Natural killer cell (primary cell): ENCODE measurements at regions not wholly inside any gene's neighbourhood (a gene's known extent, or its start where the extent isn't known, plus 50 kb on each side); places are given as distances from the start of the nearest gene placed in this dataset.

Experiments
- ATAC-seq, 3 donors: fragments of 150-1000 bp in 2 of 3; fragments of 200-7000 bp in 1 of 3; cut with Tn5 transposase; 1 replicate in 1 of 3; 2 replicates in 2 of 3; pipeline ENCODE4 v1.10.0; 2021; ENCODE audit warnings: mild to moderate bottlenecking in 2 of 3, moderate library complexity in 2 of 3
- DNase-seq, 2 donors: peaks; one replicate each; pipeline versions ENCODE4 v3.0.0 to v3.0.0-alpha.2; 2013 to 2021; ENCODE audit warnings: mixed read lengths in 1 of 2
- H3K27ac ChIP-seq: one replicate; pipeline ENCODE4 v1.5.1; 2013; ENCODE audit warnings: mild to moderate bottlenecking, low read length
- H3K27me3 ChIP-seq: one replicate; pipeline ENCODE4 v1.6.1; 2013; ENCODE audit warnings: low read length; ENCODE audit not compliant: control insufficient read depth, insufficient read depth
- H3K36me3 ChIP-seq: one replicate; pipeline ENCODE4 v1.6.1; 2013; ENCODE audit warnings: low read length; ENCODE audit not compliant: control insufficient read depth, insufficient read depth
- H3K4me1 ChIP-seq: one replicate; pipeline ENCODE4 v1.6.1; 2013; ENCODE audit warnings: low read length; ENCODE audit not compliant: control insufficient read depth, insufficient read depth
- H3K4me3 ChIP-seq: one replicate; pipeline ENCODE4 v1.5.1; 2013; ENCODE audit warnings: low read length
- H3K9me3 ChIP-seq: one replicate; pipeline ENCODE4 v1.6.1; 2013; ENCODE audit warnings: low read length; ENCODE audit not compliant: control insufficient read depth, insufficient read depth
- H3K27ac Mint-ChIP-seq, 2 donors: one replicate each; pipeline ENCODE4 v1.8.0; 2022; ENCODE audit warnings: mild to moderate bottlenecking in 2 of 2, mixed read lengths in 2 of 2, moderate library complexity in 1 of 2
- H3K27me3 Mint-ChIP-seq, 2 donors: one replicate each; pipeline ENCODE4 v1.8.0; 2022; ENCODE audit warnings: low read depth in 2 of 2, mixed read lengths in 2 of 2
- H3K36me3 Mint-ChIP-seq: one replicate; pipeline ENCODE4 v1.8.0; 2022; ENCODE audit warnings: mixed read lengths
- H3K4me1 Mint-ChIP-seq, 2 donors: one replicate each; pipeline ENCODE4 v1.8.0; 2022; ENCODE audit warnings: mixed read lengths in 2 of 2
- H3K4me3 Mint-ChIP-seq: one replicate; pipeline ENCODE4 v1.8.0; 2022; ENCODE audit warnings: mild to moderate bottlenecking, moderate library complexity, mixed read lengths
- H3K9me3 Mint-ChIP-seq, 2 donors: one replicate each; pipeline ENCODE4 v1.8.0; 2022; ENCODE audit warnings: mixed read lengths in 2 of 2
- CTCF ChIP-seq: fragments of 200-600 bp; IDR thresholded peaks from one replicate; pipeline ENCODE4 v1.8.0; 2022; ENCODE audit warnings: antibody characterized with exemption
- WGBS: methylation state at CpG from one replicate; pipeline ENCODE4 v1.1.7; 2013; ENCODE audit warnings: missing lambda C conversion rate; ENCODE audit not compliant: insufficient coverage; 5-methylcytosine and 5-hydroxymethylcytosine counted together
- intact Hi-C: fragments of 100-400 bp; cut with micrococcal nuclease; formaldehyde crosslinking; loops from one replicate; pipeline ENCODE4 v1.14.2; 2022

- no peaks in the 10 kb centered on the region for H3K4me1 Mint-ChIP-seq
- H3K27me3 Mint-ChIP-seq: peaks cover 29 to 37% of the 10 kb centered on the region in 2 donors
- DNase-seq (no peak), ATAC-seq (no peak)
- no peak overlapping the region for H3K27ac ChIP-seq
- H3K27ac Mint-ChIP-seq: no peak overlapping the region
- 90% methylated on average over 14 of the region's 14 CpGs for WGBS
- H3K36me3 Mint-ChIP-seq: no peaks in the 10 kb centered on the region
- no peak for TF ChIP-seq CTCF
- no peaks in the 10 kb centered on the region for H3K9me3 Mint-ChIP-seq
- no peaks in the 10 kb centered on the region for H3K27me3 ChIP-seq
- no peaks in the 10 kb centered on the region for H3K4me1 ChIP-seq
- H3K36me3 ChIP-seq: no peaks in the 10 kb centered on the region
- no peaks in the 10 kb centered on the region for H3K9me3 ChIP-seq
- no peak overlapping the region for H3K4me3 ChIP-seq
- intact Hi-C loops: no loop called here
- H3K4me3 Mint-ChIP-seq: no peak overlapping the region
These were observed 174.0 kb upstream of the DAB2 start for GRCh38 chr5:39598661-39599248.

- Histone ChIP-seq H3K9me3 (no peaks in the 10 kb centered on the region), H3K27me3 (no peaks in the 10 kb centered on the region), H3K4me3 (no peak overlapping the region), H3K36me3 (no peaks in the 10 kb centered on the region), H3K27ac (no peak overlapping the region), H3K4me1 (no peaks in the 10 kb centered on the region)
- Mint-ChIP-seq H3K27ac (no peak overlapping the region), H3K9me3 (no peaks in the 10 kb centered on the region), H3K27me3 (peaks cover 23 to 54% of the 10 kb centered on the region in 2 donors), H3K4me3 (no peak overlapping the region), H3K36me3 (no peaks in the 10 kb centered on the region), H3K4me1 (no peaks in the 10 kb centered on the region)
- WGBS: 100% methylated on average over 1 of the region's 2 CpGs
- ATAC-seq (no peak), DNase-seq (no peak)
- TF ChIP-seq CTCF: no peak
- intact Hi-C loops: no loop called here
These were observed 163.4 kb upstream of the DAB2 start for GRCh38 chr5:39588179-39588578.

- intact Hi-C loops: no loop called here
- H3K9me3 ChIP-seq: no peaks in the 10 kb centered on the region
- no peak for ATAC-seq
These were observed 162.9 kb upstream of the DAB2 start for GRCh38 chr5:39587675-39588074.

More at GRCh38 chr5:39587675-39588074, 162.9 kb upstream of the DAB2 start:
- Mint-ChIP-seq H3K27me3 (peaks cover 22 to 58% of the 10 kb centered on the region in 2 donors), H3K27ac (no peak overlapping the region), H3K36me3 (no peaks in the 10 kb centered on the region), H3K4me1 (no peaks in the 10 kb centered on the region), H3K4me3 (no peak overlapping the region), H3K9me3 (no peaks in the 10 kb centered on the region)
- no peak overlapping the region for H3K4me3 ChIP-seq
- no peaks in the 10 kb centered on the region for H3K36me3 ChIP-seq
- H3K4me1 ChIP-seq: no peaks in the 10 kb centered on the region
- no peak overlapping the region for H3K27ac ChIP-seq
- H3K27me3 ChIP-seq: no peaks in the 10 kb centered on the region
- WGBS: 80% methylated on average over 1 of the region's 2 CpGs
- TF ChIP-seq CTCF: no peak
- DNase-seq: no peak
